GM19463 (cell line): ENCODE measurements at regions not wholly inside any gene's neighbourhood (a gene's known extent, or its start where the extent isn't known, plus 50 kb on each side); places are given as distances from the start of the nearest gene placed in this dataset.

Source experiments
- ATAC-seq: cut with Tn5 transposase; IDR thresholded peaks from one replicate; pipeline ENCODE4 v1.9.1; 2021; ENCODE audit warnings: mild to moderate bottlenecking, moderate library complexity; ENCODE audit not compliant: unreplicated experiment

GRCh38 chr3:188940573-188940932 is 231.2 kb upstream of the TPRG1 start:
- ATAC-seq = no peak

GRCh38 chr3:188941103-188941502 is 230.7 kb upstream of the TPRG1 start:
- no peak for ATAC-seq

- no peak for ATAC-seq
Observed at GRCh38 chr3:188942191-188942590, 229.6 kb upstream of the TPRG1 start.

GRCh38 chr3:188943591-188943990 is 228.2 kb upstream of the TPRG1 start:
- ATAC-seq = no peak

- ATAC-seq = no peak
Observed at GRCh38 chr3:188944108-188944507, 227.7 kb upstream of the TPRG1 start.

- no peak for ATAC-seq
Observed at GRCh38 chr3:188946351-188947240, 225.2 kb upstream of the TPRG1 start.

- no peak for ATAC-seq
Observed at GRCh38 chr3:188947401-188948280, 224.1 kb upstream of the TPRG1 start.

- ATAC-seq = no peak
Observed at GRCh38 chr3:188948281-188948996, 223.3 kb upstream of the TPRG1 start.

- no peak for ATAC-seq
Observed at GRCh38 chr3:188948997-188949389, 222.8 kb upstream of the TPRG1 start.

- no peak for ATAC-seq
Observed at GRCh38 chr3:188949456-188949855, 222.3 kb upstream of the TPRG1 start.

- ATAC-seq = no peak
Observed at GRCh38 chr3:188949996-188950395, 221.8 kb upstream of the TPRG1 start.

- ATAC-seq = no peak
Observed at GRCh38 chr3:188950832-188951489, 220.8 kb upstream of the TPRG1 start.

- no peak for ATAC-seq
Observed at GRCh38 chr3:188951734-188952133, 220.0 kb upstream of the TPRG1 start.

GRCh38 chr3:188954590-188955208 is 217.1 kb upstream of the TPRG1 start:
- ATAC-seq = no peak

- ATAC-seq = no peak
Observed at GRCh38 chr3:188955919-188956318, 215.9 kb upstream of the TPRG1 start.

GRCh38 chr3:188956839-188957489 is 214.8 kb upstream of the TPRG1 start:
- ATAC-seq = no peak

GRCh38 chr3:188959013-188959412 is 212.8 kb upstream of the TPRG1 start:
- ATAC-seq = no peak

GRCh38 chr3:188962253-188963247 is 209.2 kb upstream of the TPRG1 start:
- ATAC-seq = no peak

GRCh38 chr3:188964957-188965356 is 206.8 kb upstream of the TPRG1 start:
- no peak for ATAC-seq
